ENCODE measurements at regions not wholly inside any gene's neighbourhood (a gene's known extent, or its start where the extent isn't known, plus 50 kb on each side); places are given as distances from the start of the nearest gene placed in this dataset.
"Not testable (repeated sequence)": the region's sequence is repeated elsewhere in the genome, so short reads cannot be mapped to it uniquely, and the experiment has no call there.

DNA sequence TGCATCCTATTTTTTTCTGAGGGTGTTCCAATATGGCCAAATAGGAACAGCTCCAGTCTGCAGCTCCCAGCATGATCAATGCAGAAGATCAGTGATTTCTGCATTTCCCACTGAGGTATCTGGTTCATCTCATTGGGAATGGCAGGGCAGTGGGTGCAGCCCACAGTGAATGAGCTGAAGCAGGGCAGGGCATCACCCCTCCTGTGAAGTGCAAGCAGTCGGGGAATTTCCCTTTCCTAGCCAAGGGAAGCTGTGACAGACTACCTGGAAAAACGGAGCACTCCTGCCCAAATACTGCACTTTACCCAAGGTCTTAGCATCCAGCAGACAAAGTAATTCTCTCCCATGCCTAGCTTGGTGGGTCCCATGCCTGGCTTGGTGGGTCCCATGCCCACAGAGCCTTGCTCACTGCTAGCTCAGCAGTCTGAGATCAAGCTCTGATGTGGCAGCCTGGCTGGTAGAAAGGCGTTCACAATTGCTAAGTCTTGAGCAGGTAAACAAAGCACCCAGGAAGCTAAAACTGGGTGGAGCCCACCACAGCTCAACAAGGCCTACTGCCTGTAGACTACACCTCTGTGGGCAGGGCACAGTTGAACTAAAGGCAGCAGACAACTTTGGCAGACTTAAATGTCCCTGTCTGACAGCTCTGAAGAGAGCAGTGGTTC lies 352.0 kb downstream of the CDY1B start:
- not testable (repeated sequence) for FAIRE-seq

GRCh38 chrY:23681960-23682359 lies 365.9 kb downstream of the CDY1B start:
- not testable (repeated sequence) for FAIRE-seq

DNA sequence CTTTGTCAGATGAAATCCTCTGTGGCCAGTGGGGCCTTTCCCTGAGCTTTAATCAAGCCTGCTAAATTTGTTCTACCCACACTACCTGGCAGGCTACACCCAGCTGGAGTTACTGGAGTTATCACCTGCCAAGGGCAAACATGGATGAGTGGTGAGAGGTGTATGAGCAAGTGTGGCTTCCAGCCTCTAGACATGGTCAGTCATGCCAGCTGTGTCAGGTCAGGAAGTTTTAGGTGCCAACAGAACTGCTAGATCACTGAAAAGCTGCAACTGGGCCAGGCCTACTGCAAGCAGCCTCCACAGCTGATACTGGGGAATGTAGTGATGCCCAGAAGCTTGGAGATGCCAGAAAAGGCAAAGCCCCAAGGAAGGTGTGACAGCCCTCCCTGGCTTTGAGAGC lies 378.0 kb downstream of the CDY1B start:
- not testable (repeated sequence) for FAIRE-seq

GRCh38 chrY:23622313-23622712 lies 403.0 kb downstream of the DAZ2 start:
- FAIRE-seq = not testable (repeated sequence)

DNA sequence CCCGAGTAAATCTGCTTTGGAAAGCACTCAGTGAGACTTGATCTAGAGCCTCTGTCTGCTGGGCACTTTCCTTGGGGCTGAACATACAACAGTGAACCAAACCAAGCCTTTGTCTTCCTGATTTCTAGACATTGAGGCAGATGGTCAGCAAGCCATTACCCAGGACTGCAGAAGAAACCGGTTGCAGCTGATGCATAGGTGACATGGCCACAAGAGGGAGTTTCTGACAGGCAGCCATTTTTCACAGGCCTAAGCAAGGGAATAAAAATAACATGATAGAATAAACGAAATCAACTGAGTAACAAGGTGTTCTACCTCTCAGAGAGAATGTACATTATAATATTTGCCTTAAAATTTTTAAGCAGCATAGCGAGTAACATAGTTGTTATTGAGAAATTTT lies 391.1 kb downstream of the DAZ2 start:
- FAIRE-seq = peak; percentile 86

DNA sequence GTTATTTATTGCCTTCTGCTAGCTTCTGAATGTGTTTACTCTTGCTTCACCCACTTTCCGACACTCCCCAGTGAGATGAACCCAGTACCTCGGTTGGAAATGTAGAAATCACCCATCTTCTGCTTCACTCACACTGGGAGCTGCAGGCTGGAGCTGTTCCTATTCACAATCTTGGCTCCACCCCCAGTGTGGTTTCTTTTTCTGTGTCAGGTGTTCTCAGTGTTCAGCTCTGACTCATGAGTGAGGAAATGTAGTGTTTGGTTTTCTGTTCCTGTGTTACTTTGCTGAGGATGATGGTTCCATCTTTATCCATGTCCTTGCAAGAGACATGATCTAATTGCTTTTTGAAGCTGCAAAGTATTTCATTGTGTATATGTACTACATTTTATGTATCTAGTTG lies 377.2 kb downstream of the DAZ2 start:
- FAIRE-seq = not testable (repeated sequence)

DNA sequence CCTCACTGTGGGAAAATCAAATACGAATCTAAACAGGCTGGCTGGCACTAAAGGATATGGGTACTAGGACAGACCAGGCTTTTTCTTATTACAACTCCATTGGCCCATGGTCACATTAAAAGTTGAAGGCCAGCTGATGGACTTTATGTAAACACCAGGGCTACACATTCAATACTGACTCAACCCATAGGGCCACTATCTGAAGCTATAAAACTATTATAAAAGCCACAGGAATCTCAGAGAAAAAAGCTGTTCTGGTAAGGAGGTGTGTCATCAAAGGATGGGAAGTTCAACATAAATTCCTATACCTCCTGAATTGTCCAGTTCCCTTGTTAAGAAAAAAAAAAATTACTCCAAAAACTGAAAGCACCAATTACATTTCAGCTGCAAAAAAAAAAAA lies 370.9 kb downstream of the DAZ2 start:
- not testable (repeated sequence) for FAIRE-seq

- not testable (repeated sequence) for FAIRE-seq
Measured at GRCh38 chrY:23588409-23588808, 369.1 kb downstream of the DAZ2 start.
